T-cell (primary cell): ENCODE measurements at regions not wholly inside any gene's neighbourhood (a gene's known extent, or its start where the extent isn't known, plus 50 kb on each side); places are given as distances from the start of the nearest gene placed in this dataset.

ENCODE experiments used
- ATAC-seq, 4 experiments: fragments of 200-7000 bp in 3 of 4; fragments of 150-1000 bp in 1 of 4; cut with Tn5 transposase; replicated peaks in 1 of 4; 1 replicate in 3 of 4; 2 replicates in 1 of 4; pipeline ENCODE4 v1.10.0; 2021; ENCODE audit warnings: moderate library complexity in 3 of 4, mild to moderate bottlenecking in 2 of 4, moderate number of reproducible peaks in 1 of 4
- CTCF ChIA-PET, 2 donors: fragments of 300-600 bp; sonication (Branson Sonifier 250); formaldehyde crosslinking; loops; one replicate each; lab custom pipeline; 2022; ENCODE audit warnings: antibody characterized with exemption in 2 of 2; lab: Charles Lee
- POLR2A ChIA-PET, 2 donors: fragments of 300-600 bp; sonication (Branson Sonifier 250); formaldehyde crosslinking; loops; one replicate each; lab custom pipeline; 2022; ENCODE audit warnings: antibody characterized with exemption in 2 of 2; lab: Charles Lee
- DNase-seq, 35 experiments: peaks; one replicate each; pipeline versions ENCODE4 v3.0.0 to v3.0.0-alpha.2; 2013 to 2023
- H3K27ac ChIP-seq: one replicate; pipeline ENCODE4 v1.5.1; 2013; ENCODE audit warnings: low read length
- H3K27me3 ChIP-seq, 2 experiments: replicated peaks in 1 of 2; 1 replicate in 1 of 2; 2 replicates in 1 of 2; pipeline versions ENCODE4 v1.6.1 to v1.7.0; 2013; ENCODE audit warnings: low read length in 1 of 2, mixed read lengths in 1 of 2; ENCODE audit not compliant: control insufficient read depth in 2 of 2, insufficient read depth in 2 of 2; ENCODE audit errors: extremely low read depth in 1 of 2
- H3K36me3 ChIP-seq, 2 donors: 1 replicate in 1 of 2; 2 replicates in 1 of 2; pipeline versions ENCODE4 v1.6.1 to v1.7.0; 2013; ENCODE audit warnings: low read length in 1 of 2; ENCODE audit not compliant: control insufficient read depth in 2 of 2, insufficient read depth in 1 of 2; ENCODE audit errors: extremely low read depth in 1 of 2
- H3K4me1 ChIP-seq, 2 experiments: 1 replicate in 1 of 2; 2 replicates in 1 of 2; pipeline versions ENCODE4 v1.6.1 to v1.7.0; 2013; ENCODE audit warnings: low read length in 2 of 2, mixed read lengths in 1 of 2; ENCODE audit not compliant: insufficient read depth in 2 of 2, control insufficient read depth in 1 of 2; ENCODE audit errors: extremely low read depth in 1 of 2
- H3K4me3 ChIP-seq, 2 donors: 1 replicate in 1 of 2; 2 replicates in 1 of 2; pipeline versions ENCODE4 v1.5.1 to v1.7.0; 2013; ENCODE audit warnings: mild to moderate bottlenecking in 2 of 2, low read length in 1 of 2, moderate library complexity in 1 of 2; ENCODE audit not compliant: control insufficient read depth in 1 of 2; ENCODE audit errors: extremely low read depth in 1 of 2
- H3K9me3 ChIP-seq: 2 replicates; pipeline ENCODE4 v1.7.0; 2013
- H3K27ac Mint-ChIP-seq, 2 donors: one replicate each; pipeline ENCODE4 v1.8.0; 2020 to 2021; ENCODE audit warnings: mild to moderate bottlenecking in 2 of 2, mixed read lengths in 2 of 2
- H3K27me3 Mint-ChIP-seq, 2 donors: one replicate each; pipeline ENCODE4 v1.8.0; 2021 to 2022; ENCODE audit warnings: mixed read lengths in 2 of 2
- H3K36me3 Mint-ChIP-seq: one replicate; pipeline ENCODE4 v1.8.0; 2021; ENCODE audit warnings: mixed read lengths
- H3K4me1 Mint-ChIP-seq, 3 donors: one replicate each; pipeline ENCODE4 v1.8.0; 2020 to 2022; ENCODE audit warnings: mixed read lengths in 3 of 3, mild to moderate bottlenecking in 1 of 3
- H3K4me3 Mint-ChIP-seq, 3 donors: one replicate each; pipeline ENCODE4 v1.8.0; 2020 to 2022; ENCODE audit warnings: mild to moderate bottlenecking in 3 of 3, mixed read lengths in 3 of 3, moderate library complexity in 3 of 3
- H3K9me3 Mint-ChIP-seq, 3 donors: one replicate each; pipeline ENCODE4 v1.8.0; 2020 to 2022; ENCODE audit warnings: mixed read lengths in 3 of 3
- WGBS: methylation state at CpG from one replicate; pipeline ENCODE4 v1.1.5; 2013; ENCODE audit warnings: missing lambda C conversion rate; ENCODE audit not compliant: insufficient coverage; 5-methylcytosine and 5-hydroxymethylcytosine counted together

DNA sequence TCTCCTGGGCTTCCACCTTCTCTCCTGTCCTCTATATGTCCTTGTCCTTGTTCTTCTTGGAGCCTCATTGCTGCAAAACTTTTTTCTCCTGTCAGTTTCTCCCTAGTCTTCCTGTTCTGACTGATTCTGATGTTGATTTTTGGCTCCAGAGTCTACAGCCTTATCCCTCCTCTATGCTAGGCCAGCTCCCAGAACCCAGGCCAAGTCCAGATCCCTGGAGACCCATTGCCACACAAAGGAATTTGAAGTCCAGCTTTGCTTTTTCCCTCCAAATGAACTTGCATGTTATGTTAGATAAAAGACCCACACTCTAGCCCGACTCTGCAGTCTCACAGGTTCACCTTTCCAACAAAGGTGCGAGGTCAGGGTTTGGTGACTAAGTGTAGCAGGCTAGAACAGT lies 203.1 kb downstream of the FNDC1 start:
- POLR2A ChIA-PET = no interaction called here
- no peaks in the 10 kb centered on the region for H3K36me3 Mint-ChIP-seq
- DNase-seq = no peak
- Histone ChIP-seq H3K4me3 (no peak overlapping the region), H3K4me1 (no peaks in the 10 kb centered on the region), H3K36me3 (no peaks in the 10 kb centered on the region), H3K9me3 (no peaks in the 10 kb centered on the region), H3K27me3 (peaks cover 0 to 16% of the 10 kb centered on the region in 2 experiments), H3K27ac (no peak overlapping the region)
- no peaks in the 10 kb centered on the region for H3K4me1 Mint-ChIP-seq
- WGBS = no CpG with 5 or more reads among the region's 2 CpGs
- H3K27me3 Mint-ChIP-seq = peaks cover 0 to 23% of the 10 kb centered on the region in 2 donors
- no peak overlapping the region for H3K27ac Mint-ChIP-seq
- no peak overlapping the region for H3K4me3 Mint-ChIP-seq
- peaks cover 4 to 21% (median 13%) of the 10 kb centered on the region in 3 donors for H3K9me3 Mint-ChIP-seq
- ATAC-seq = no peak
- CTCF ChIA-PET = no interaction called here

DNA sequence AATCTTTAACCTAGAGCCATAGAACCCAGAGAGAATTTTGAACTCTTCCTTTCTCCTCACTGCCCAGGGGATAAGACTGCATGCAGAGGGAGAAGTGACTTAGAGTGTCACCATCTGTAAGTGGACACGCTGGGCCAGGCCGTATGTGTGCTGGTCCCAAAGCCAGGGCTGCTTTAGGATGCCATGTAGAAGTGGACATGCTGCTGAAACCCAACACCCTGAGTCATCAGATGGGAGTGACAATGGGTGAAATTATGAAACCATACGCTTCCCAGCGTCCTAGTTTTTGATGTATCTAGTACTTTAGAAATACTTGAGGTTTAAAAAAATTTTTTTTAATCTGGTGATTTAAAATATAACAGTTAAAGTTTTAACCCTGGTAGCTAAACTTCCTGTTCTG lies 191.1 kb downstream of the FNDC1 start:
- no peaks in the 10 kb centered on the region for H3K4me1 ChIP-seq
- H3K36me3 Mint-ChIP-seq = no peaks in the 10 kb centered on the region
- no peaks in the 10 kb centered on the region for H3K4me1 Mint-ChIP-seq
- H3K27me3 ChIP-seq = peaks cover 0 to 5% of the 10 kb centered on the region in 2 experiments
- POLR2A ChIA-PET = no interaction called here
- ATAC-seq (no peak), DNase-seq (no peak)
- H3K36me3 ChIP-seq = no peaks in the 10 kb centered on the region
- CTCF ChIA-PET = no interaction called here
- H3K27ac ChIP-seq = no peak overlapping the region
- no peaks in the 10 kb centered on the region for H3K9me3 ChIP-seq
- no peaks in the 10 kb centered on the region for H3K9me3 Mint-ChIP-seq
- no peak overlapping the region for H3K27ac Mint-ChIP-seq
- no peak overlapping the region for H3K4me3 Mint-ChIP-seq
- WGBS = 65% methylated on average over 2 of the region's 4 CpGs
- peaks cover 17 to 19% of the 10 kb centered on the region in 2 donors for H3K27me3 Mint-ChIP-seq
- H3K4me3 ChIP-seq = no peak overlapping the region

DNA sequence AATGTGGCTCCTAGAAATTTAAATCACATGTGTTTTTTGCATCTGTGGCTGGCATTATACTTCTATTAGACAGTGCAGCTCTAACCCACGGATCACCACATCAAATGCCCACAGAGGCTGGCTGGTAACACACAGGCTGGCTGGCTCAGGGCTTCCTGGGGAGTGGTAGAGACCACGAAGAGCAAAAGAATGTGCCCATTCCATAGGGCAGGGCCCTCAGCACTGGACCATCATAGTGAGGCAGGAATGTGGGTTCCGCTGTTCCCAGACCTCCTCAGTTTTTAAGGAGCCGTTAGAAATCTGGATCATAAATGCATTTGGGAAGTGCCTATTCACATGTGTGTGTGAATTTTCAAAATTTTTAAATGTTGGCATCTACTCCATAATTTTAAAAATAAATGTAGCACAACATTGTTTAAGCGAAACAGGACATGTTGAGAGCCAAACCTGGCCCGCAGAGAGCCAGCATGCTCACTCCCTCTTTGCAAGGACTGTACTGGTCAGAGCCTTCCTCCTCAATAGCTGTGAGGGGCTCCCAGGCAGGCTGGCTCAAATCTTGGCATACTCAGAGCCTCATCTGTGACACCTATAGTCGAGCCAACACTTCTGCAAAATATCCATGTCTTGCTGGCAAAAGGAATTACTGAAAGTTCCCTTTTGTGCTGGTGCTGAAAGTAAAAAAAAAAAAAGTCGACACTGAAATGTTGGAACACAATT lies 190.5 kb downstream of the FNDC1 start:
- H3K4me1 Mint-ChIP-seq = no peaks in the 10 kb centered on the region
- no peak overlapping the region for H3K27ac ChIP-seq
- peaks cover 17 to 19% of the 10 kb centered on the region in 2 donors for H3K27me3 Mint-ChIP-seq
- DNase-seq (no peak), ATAC-seq (no peak)
- no peak overlapping the region for H3K27ac Mint-ChIP-seq
- 25% methylated on average over 1 of the region's 8 CpGs for WGBS
- POLR2A ChIA-PET = no interaction called here
- H3K36me3 Mint-ChIP-seq = no peaks in the 10 kb centered on the region
- H3K4me1 ChIP-seq = no peaks in the 10 kb centered on the region
- H3K4me3 ChIP-seq = no peak overlapping the region
- H3K27me3 ChIP-seq = peaks cover 0 to 3% of the 10 kb centered on the region in 2 experiments
- CTCF ChIA-PET = no interaction called here
- H3K4me3 Mint-ChIP-seq = no peak overlapping the region
- no peaks in the 10 kb centered on the region for H3K9me3 ChIP-seq
- H3K36me3 ChIP-seq = no peaks in the 10 kb centered on the region
- H3K9me3 Mint-ChIP-seq = no peaks in the 10 kb centered on the region

DNA sequence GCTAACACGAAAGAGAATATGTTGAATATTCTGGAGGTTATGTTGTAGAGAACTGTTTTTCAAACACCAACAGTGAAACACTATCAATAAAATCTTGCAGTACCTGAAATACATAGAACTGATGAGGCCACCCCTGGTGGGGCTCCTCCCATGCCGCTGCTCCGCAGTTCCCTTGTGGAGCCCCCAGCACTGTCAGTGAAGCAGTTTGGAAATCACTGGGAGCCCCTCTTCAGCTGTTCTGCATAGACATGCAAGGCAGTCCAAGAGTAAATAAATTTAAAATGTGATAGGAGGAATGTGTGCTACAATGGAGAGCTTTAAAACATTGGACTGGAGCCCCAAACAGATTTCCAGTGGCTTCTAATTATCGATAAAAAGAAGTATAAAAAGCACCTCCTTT lies 189.4 kb downstream of the FNDC1 start:
- H3K4me1 Mint-ChIP-seq = no peaks in the 10 kb centered on the region

DNA sequence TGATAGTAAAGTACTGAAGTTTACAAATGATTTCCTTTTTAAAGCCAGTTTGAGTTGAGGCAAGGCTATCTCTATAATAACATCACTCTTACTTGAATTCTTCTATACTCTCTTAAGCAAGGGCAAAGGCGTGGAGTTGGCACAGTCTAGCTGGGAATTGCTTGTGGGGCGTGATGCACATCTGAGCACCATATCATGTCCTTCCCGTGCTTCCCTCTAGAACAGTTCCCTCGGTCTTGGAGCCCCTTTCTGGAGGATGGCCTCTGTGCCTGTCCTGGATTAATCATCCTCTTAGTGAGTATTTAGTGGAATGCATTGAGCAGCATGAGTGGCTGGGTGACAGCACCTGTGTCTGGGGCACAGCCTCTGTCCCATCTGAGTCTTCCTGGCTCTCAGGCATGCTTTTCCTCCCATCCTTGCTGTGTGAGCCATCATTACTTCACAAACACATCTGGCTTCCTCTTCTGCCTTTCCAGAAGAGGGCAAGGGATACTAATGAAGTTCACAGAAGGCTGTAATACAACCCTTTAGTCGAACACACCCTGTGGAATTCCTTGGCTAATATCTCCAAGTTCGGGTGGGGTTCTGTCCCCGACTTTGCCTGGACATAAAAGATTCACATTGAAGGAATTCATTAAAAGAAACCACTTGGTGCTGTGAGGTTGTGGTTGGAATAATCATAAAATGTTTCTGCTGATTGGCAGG lies 188.2 kb downstream of the FNDC1 start:
- ATAC-seq (no peak), DNase-seq (no peak)
- H3K27ac Mint-ChIP-seq = no peak overlapping the region
- WGBS = 74% methylated on average over 2 of the region's 7 CpGs
- H3K4me3 Mint-ChIP-seq = no peak overlapping the region
- Histone ChIP-seq H3K4me1 (no peaks in the 10 kb centered on the region), H3K27me3 (no peaks in the 10 kb centered on the region), H3K9me3 (no peaks in the 10 kb centered on the region), H3K36me3 (no peaks in the 10 kb centered on the region), H3K27ac (no peak overlapping the region), H3K4me3 (no peak overlapping the region)
- peaks cover 7 to 11% of the 10 kb centered on the region in 2 donors for H3K27me3 Mint-ChIP-seq
- H3K36me3 Mint-ChIP-seq = no peaks in the 10 kb centered on the region
- H3K4me1 Mint-ChIP-seq = no peaks in the 10 kb centered on the region
- POLR2A ChIA-PET = no interaction called here
- H3K9me3 Mint-ChIP-seq = no peaks in the 10 kb centered on the region
- CTCF ChIA-PET = interaction anchor here in 1 of 2 donors (0.6 kb wide), 1 partner anchor 862 kb away, joined by 3 read pairs; no protein-coding TSS in a partner anchor

More for the DNA sequence above, 189.4 kb downstream of the FNDC1 start:
- ATAC-seq (no peak), DNase-seq (no peak)
- no peaks in the 10 kb centered on the region for H3K9me3 ChIP-seq
- peaks cover 0 to 3% of the 10 kb centered on the region in 2 experiments for H3K27me3 ChIP-seq
- no peaks in the 10 kb centered on the region for H3K9me3 Mint-ChIP-seq
- 77% methylated on average over 2 of the region's 4 CpGs for WGBS
- no peaks in the 10 kb centered on the region for H3K36me3 ChIP-seq
- peaks cover 9 to 11% of the 10 kb centered on the region in 2 donors for H3K27me3 Mint-ChIP-seq
- POLR2A ChIA-PET = no interaction called here
- no peak overlapping the region for H3K4me3 Mint-ChIP-seq
- no peak overlapping the region for H3K4me3 ChIP-seq
- H3K36me3 Mint-ChIP-seq = no peaks in the 10 kb centered on the region
- H3K27ac Mint-ChIP-seq = no peak overlapping the region
- CTCF ChIA-PET = interaction anchor here in 1 of 2 donors (0.6 kb wide), 1 partner anchor 88 kb away, joined by 4 read pairs; no protein-coding TSS in a partner anchor
- no peaks in the 10 kb centered on the region for H3K4me1 ChIP-seq
- no peak overlapping the region for H3K27ac ChIP-seq

DNA sequence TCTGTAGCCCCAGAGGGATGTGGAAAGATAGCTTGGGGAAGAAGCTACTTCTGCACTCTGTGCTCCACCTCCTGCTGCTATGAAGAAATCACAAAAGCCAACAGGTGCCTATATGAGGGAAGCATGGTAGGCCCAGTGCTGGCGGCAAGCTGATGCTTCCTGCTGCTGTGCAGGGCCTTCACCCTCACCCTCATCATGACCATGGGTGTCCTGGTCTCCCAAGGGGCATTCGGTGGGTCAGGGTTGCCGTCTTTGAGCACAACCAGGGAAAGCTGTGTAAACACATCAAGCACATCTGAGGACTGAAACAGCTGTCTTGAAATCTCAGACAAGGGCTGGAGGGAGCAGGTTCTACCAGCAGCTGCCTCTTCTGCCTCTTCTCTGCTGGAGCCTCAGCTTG lies 184.0 kb downstream of the FNDC1 start:
- H3K27me3 ChIP-seq = no peaks in the 10 kb centered on the region
- ChIA-PET POLR2A (interaction anchor here in 1 of 2 donors (0.7 kb wide), 1 partner anchor 86 kb away, joined by 5 read pairs; no protein-coding TSS in a partner anchor), CTCF (no interaction called here)
- ATAC-seq (no peak), DNase-seq (no peak)
- H3K4me3 Mint-ChIP-seq = no peak overlapping the region
- H3K4me1 Mint-ChIP-seq = no peaks in the 10 kb centered on the region
- peaks cover 11 to 27% of the 10 kb centered on the region in 2 donors for H3K27me3 Mint-ChIP-seq
- H3K9me3 Mint-ChIP-seq = peaks cover 0 to 3% (median 0%) of the 10 kb centered on the region in 3 donors
- H3K27ac Mint-ChIP-seq = no peak overlapping the region
- no peak overlapping the region for H3K27ac ChIP-seq
- no peaks in the 10 kb centered on the region for H3K36me3 ChIP-seq
- no peaks in the 10 kb centered on the region for H3K9me3 ChIP-seq
- no peaks in the 10 kb centered on the region for H3K4me1 ChIP-seq
- H3K4me3 ChIP-seq = no peak overlapping the region
- H3K36me3 Mint-ChIP-seq = no peaks in the 10 kb centered on the region
- 85% methylated on average over 2 of the region's 3 CpGs for WGBS
